ENCODE measurements at regions not wholly inside any gene's neighbourhood (a gene's known extent, or its start where the extent isn't known, plus 50 kb on each side); places are given as distances from the start of the nearest gene placed in this dataset.

GRCh38 chr6:141335477-141336273 lies 797.0 kb upstream of the GJE1 start:
- in situ Hi-C loops (cut with MboI; ENCODE audit: low pct_unique_long_range_greater_than_20kb, low sequenced_read_pairs, unreplicated experiment) = no loop called here
- no peak for DNase-seq (ENCODE audit: low spot score)
- no peak for TF ChIP-seq CTCF (IDR thresholded peaks at IDR 0.05; ENCODE audit: extremely low read depth, insufficient read depth, missing control alignments)

- in situ Hi-C loops (cut with MboI; ENCODE audit: low pct_unique_long_range_greater_than_20kb, low sequenced_read_pairs, unreplicated experiment) = no loop called here
- no peak for TF ChIP-seq CTCF (IDR thresholded peaks at IDR 0.05; ENCODE audit: extremely low read depth, insufficient read depth, missing control alignments)
- no peak for DNase-seq (ENCODE audit: low spot score)
These were observed 805.8 kb upstream of the GJE1 start for GRCh38 chr6:141326925-141327324.

GRCh38 chr6:141326426-141326825 lies 806.3 kb upstream of the GJE1 start:
- no peak for TF ChIP-seq CTCF (IDR thresholded peaks at IDR 0.05; ENCODE audit: extremely low read depth, insufficient read depth, missing control alignments)
- DNase-seq (ENCODE audit: low spot score) = no peak
- in situ Hi-C loops (cut with MboI; ENCODE audit: low pct_unique_long_range_greater_than_20kb, low sequenced_read_pairs, unreplicated experiment) = no loop called here

GRCh38 chr6:141321493-141322347 lies 811.0 kb upstream of the GJE1 start:
- no peak for TF ChIP-seq CTCF (IDR thresholded peaks at IDR 0.05; ENCODE audit: extremely low read depth, insufficient read depth, missing control alignments)
- in situ Hi-C loops (cut with MboI; ENCODE audit: low pct_unique_long_range_greater_than_20kb, low sequenced_read_pairs, unreplicated experiment) = no loop called here
- DNase-seq (ENCODE audit: low spot score) = no peak

- no peak for TF ChIP-seq CTCF (IDR thresholded peaks at IDR 0.05; ENCODE audit: extremely low read depth, insufficient read depth, missing control alignments)
- in situ Hi-C loops (cut with MboI; ENCODE audit: low pct_unique_long_range_greater_than_20kb, low sequenced_read_pairs, unreplicated experiment) = no loop called here
- no peak for DNase-seq (ENCODE audit: low spot score)
These were observed 816.5 kb upstream of the GJE1 start for GRCh38 chr6:141316236-141316635.

- in situ Hi-C loops (cut with MboI; ENCODE audit: low pct_unique_long_range_greater_than_20kb, low sequenced_read_pairs, unreplicated experiment) = no loop called here
- DNase-seq (ENCODE audit: low spot score) = no peak
- no peak for TF ChIP-seq CTCF (IDR thresholded peaks at IDR 0.05; ENCODE audit: extremely low read depth, insufficient read depth, missing control alignments)
These were observed 818.7 kb upstream of the GJE1 start for GRCh38 chr6:141313986-141314385.
